Esophagus squamous epithelium (tissue), 5 donors: ENCODE measurements at regions not wholly inside any gene's neighbourhood (a gene's known extent, or its start where the extent isn't known, plus 50 kb on each side); places are given as distances from the start of the nearest gene placed in this dataset.

Experiments used
- DNase-seq: peaks from one replicate; lab custom pipeline; 2025; lab: John Stamatoyannopoulos, UW
- H3K27ac ChIP-seq, 4 donors: fragments of 200-600 bp; sonication (generic); one replicate each; pipeline ENCODE4 v1.5.1; 2016 to 2019; ENCODE audit warnings: mild to moderate bottlenecking in 1 of 4
- H3K27me3 ChIP-seq, 4 donors: fragments of 200-600 bp; sonication (generic); 1 replicate in 3 of 4; 2 replicates in 1 of 4; pipeline versions ENCODE4 v1.5.1 to v1.6.0; 2017 to 2021; ENCODE audit warnings: antibody characterized with exemption in 1 of 4
- H3K36me3 ChIP-seq, 3 donors: fragments of 200-600 bp; sonication (generic); one replicate each; pipeline ENCODE4 v1.5.1; 2016 to 2019
- H3K4me1 ChIP-seq, 3 donors: fragments of 200-600 bp; sonication (generic); one replicate each; pipeline ENCODE4 v1.5.1; 2017 to 2019
- H3K4me3 ChIP-seq, 4 donors: fragments of 200-600 bp; sonication (generic); 1 replicate in 3 of 4; 2 replicates in 1 of 4; pipeline ENCODE4 v1.5.1; 2016 to 2019; ENCODE audit warnings: mild to moderate bottlenecking in 2 of 4, moderate library complexity in 1 of 4
- H3K9me3 ChIP-seq, 3 donors: fragments of 200-600 bp; sonication (generic); one replicate each; pipeline ENCODE4 v1.5.1; 2016 to 2019
- POLR2A ChIP-seq, 4 donors: fragments of 450-650 bp; IDR thresholded peaks; one replicate each; pipeline ENCODE4 v1.6.1; 2017; ENCODE audit warnings: antibody characterized with exemption in 4 of 4, mild to moderate bottlenecking in 4 of 4, moderate library complexity in 3 of 4
- WGBS, 2 donors: methylation state at CpG; one replicate each; pipeline ENCODE4 v1.1.5; 2018; 5-methylcytosine and 5-hydroxymethylcytosine counted together
- intact Hi-C: fragments of 100-400 bp; cut with DNase I; formaldehyde crosslinking; loops from one replicate; pipeline ENCODE4 v1.15.0; 2022
- TF ChIP-seq, protein P1 (sequence below), 6 experiments: fragments of 450-650 bp in 4 of 6; fragments of 200-600 bp in 2 of 6; sonication (generic) in 2 of 6; IDR thresholded peaks; one replicate each; pipeline ENCODE4 v1.5.1; 2016 to 2019; ENCODE audit warnings: antibody characterized with exemption in 6 of 6, mild to moderate bottlenecking in 4 of 6, moderate library complexity in 4 of 6
- donor health status: DM: yes; HTN: yes; CAD: no.

- H3K9me3 ChIP-seq, result peaks cover 0 to 100% (median 70%) of the 10 kb centered on the region in 3 donors
- intact Hi-C loops, result no loop called here
- H3K27ac ChIP-seq, result no peak overlapping the region
- H3K4me1 ChIP-seq, result no peaks in the 10 kb centered on the region
- 47 to 53% methylated on average over 5 to 6 of the region's 14 CpGs for WGBS, 2 donors
- no peaks in the 10 kb centered on the region for H3K27me3 ChIP-seq
- H3K4me3 ChIP-seq, result no peak overlapping the region
- no peak for DNase-seq
- TF ChIP-seq, protein P1, sequence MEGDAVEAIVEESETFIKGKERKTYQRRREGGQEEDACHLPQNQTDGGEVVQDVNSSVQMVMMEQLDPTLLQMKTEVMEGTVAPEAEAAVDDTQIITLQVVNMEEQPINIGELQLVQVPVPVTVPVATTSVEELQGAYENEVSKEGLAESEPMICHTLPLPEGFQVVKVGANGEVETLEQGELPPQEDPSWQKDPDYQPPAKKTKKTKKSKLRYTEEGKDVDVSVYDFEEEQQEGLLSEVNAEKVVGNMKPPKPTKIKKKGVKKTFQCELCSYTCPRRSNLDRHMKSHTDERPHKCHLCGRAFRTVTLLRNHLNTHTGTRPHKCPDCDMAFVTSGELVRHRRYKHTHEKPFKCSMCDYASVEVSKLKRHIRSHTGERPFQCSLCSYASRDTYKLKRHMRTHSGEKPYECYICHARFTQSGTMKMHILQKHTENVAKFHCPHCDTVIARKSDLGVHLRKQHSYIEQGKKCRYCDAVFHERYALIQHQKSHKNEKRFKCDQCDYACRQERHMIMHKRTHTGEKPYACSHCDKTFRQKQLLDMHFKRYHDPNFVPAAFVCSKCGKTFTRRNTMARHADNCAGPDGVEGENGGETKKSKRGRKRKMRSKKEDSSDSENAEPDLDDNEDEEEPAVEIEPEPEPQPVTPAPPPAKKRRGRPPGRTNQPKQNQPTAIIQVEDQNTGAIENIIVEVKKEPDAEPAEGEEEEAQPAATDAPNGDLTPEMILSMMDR (IDR thresholded peaks at IDR 0.05), result no peak
- no peaks in the 10 kb centered on the region for H3K36me3 ChIP-seq
Observed at GRCh38 chr12:34388636-34389377, 366.5 kb downstream of the ALG10 start.

DNA sequence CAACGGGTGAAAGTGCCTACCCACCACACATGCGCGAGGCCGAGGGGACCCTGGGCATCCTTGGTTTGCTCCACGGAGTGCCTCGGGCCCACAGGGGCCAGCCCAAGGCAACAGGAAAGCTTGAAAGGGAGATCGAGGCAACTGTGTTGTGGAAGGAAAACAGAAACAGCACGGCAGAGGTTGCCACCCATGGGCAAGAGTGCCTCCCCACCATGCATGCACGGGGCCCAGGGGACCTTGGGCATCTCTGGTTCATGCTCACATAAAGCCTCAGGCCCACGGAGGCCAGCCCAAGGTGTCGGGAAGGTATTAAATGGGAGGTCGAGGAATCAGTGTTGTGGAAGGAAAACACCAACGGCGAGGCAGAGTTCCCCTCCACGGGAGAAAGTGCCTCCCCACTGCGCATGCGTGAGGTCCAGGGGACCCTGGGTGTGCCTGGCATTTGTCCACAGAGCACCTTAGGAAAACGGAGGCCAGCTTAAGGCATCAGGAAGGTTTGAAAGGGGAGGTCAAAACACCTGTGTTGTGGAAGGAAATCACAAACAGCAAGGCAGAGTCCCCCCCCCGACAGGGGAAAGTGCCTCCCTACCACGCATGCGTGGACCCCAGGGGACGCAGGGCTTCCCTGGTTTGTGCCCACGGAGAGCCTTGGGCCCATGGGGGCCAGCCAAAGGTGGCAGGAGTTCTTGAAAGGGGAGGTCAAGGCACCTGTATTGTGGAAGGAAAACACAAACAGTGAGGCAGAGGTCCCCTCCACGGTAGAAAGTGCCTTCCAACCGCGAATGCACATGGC, 367.3 kb downstream of the ALG10 start:
- intact Hi-C loops, result no loop called here
- no peak for DNase-seq
- Histone ChIP-seq H3K36me3 (no peaks in the 10 kb centered on the region), H3K4me3 (no peak overlapping the region), H3K27me3 (no peaks in the 10 kb centered on the region), H3K27ac (no peak overlapping the region), H3K9me3 (peaks cover 0 to 100% (median 74%) of the 10 kb centered on the region in 3 donors), H3K4me1 (no peaks in the 10 kb centered on the region)
- 66 to 68% methylated on average over 19 of the region's 26 CpGs for WGBS, 2 donors
- TF ChIP-seq POLR2A (IDR thresholded peaks at IDR 0.05), result no peak
- TF ChIP-seq, protein P1 (IDR thresholded peaks at IDR 0.05), result no peak

DNA sequence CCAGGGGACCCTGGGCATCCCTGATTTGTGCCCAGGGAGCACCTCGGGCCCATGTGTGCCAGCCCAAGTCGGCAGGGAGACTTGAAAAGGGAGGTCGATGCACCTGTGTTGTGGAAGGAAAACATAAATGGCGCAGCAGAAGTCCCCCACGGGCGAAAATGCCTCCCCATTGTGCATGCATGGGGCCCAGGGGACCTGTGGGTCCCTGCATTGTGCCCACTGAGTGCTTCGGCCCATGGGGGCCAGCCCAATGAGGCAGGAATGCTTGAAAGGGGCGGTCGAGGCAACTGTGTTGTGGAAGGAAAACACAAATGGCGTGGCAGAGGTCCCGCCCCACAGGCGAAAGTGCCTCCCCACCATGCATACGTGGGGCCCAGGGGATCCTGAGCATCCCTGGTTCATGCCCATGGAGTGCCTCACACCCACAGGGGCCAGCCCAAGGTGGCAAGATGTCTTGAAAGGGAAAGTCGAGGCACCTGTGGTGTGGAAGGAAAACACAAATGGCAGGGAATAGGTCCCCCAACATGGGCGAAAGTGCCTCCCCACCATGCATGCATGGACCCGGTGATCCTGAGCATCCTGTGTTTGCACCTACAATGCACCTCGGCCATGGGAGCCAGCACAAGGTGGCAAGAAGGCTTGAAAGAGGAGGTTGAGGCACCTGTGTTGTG, 368.0 kb downstream of the ALG10 start:
- no peaks in the 10 kb centered on the region for H3K36me3 ChIP-seq
- 68 to 73% methylated on average over 10 to 16 of the region's 17 CpGs for WGBS, 2 donors
- no peak overlapping the region for H3K4me3 ChIP-seq
- intact Hi-C loops, result no loop called here
- no peaks in the 10 kb centered on the region for H3K27me3 ChIP-seq
- H3K4me1 ChIP-seq, result no peaks in the 10 kb centered on the region
- DNase-seq, result no peak
- TF ChIP-seq, protein P1 (IDR thresholded peaks at IDR 0.05), result no peak
- TF ChIP-seq POLR2A (IDR thresholded peaks at IDR 0.05), result no peak
- no peak overlapping the region for H3K27ac ChIP-seq
- H3K9me3 ChIP-seq, result peaks cover 0 to 100% (median 82%) of the 10 kb centered on the region in 3 donors

DNA sequence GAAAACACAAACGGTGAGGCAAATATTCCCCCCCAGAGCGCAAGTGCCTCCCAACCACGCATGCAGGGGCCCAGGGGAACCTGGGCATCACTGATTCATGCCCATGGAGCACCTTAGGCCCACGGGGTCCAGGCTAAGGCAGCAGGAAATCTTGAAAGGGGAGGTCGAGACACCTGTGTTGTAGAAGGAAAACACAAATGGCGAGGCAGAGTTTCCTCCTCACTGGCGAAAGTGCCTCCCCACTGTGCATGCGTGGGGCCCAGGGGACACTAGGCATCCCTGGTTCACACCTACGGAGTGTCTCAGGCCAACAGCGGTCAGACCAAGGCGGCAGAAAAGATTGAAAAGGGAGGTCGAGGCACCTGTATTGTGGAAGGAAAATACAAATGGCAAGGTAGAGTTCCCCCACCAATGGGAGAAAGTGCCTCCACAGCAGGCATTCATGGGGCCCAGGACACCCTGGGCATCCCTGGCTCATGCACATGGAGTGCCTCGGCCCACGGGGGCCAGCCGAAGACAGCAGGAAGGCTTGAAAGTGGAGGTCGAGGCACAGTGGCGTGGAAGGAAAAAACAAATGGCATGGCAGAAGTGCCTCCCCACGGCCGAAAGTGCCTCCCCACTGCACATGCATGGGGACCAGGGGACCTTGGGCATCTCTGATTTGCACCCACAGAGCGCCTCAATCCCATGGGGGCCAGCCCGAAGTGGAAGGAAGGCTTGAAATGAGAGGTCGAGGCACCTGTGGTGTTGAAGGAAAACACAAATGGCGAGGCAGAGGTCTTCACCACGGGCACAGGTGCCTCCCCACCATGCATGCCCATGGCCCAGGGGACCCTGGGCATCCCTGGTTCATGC, 368.8 kb downstream of the ALG10 start:
- no peak overlapping the region for H3K4me3 ChIP-seq
- H3K27ac ChIP-seq, result no peak overlapping the region
- 69 to 81% methylated on average over 21 to 24 of the region's 24 CpGs for WGBS, 2 donors
- H3K36me3 ChIP-seq, result no peaks in the 10 kb centered on the region
- H3K9me3 ChIP-seq, result peaks cover 0 to 100% (median 85%) of the 10 kb centered on the region in 3 donors
- no peaks in the 10 kb centered on the region for H3K27me3 ChIP-seq
- DNase-seq, result no peak
- H3K4me1 ChIP-seq, result no peaks in the 10 kb centered on the region
- TF ChIP-seq POLR2A (IDR thresholded peaks at IDR 0.05), result no peak
- TF ChIP-seq, protein P1 (IDR thresholded peaks at IDR 0.05), result no peak
- intact Hi-C loops, result no loop called here
